ENCODE measurements at regions not wholly inside any gene's neighbourhood (a gene's known extent, or its start where the extent isn't known, plus 50 kb on each side); places are given as distances from the start of the nearest gene placed in this dataset.
A peak's percentile ranks its signal among the peaks of the same experiment; 100 is the strongest.
"Not testable (repeated sequence)": the region's sequence is repeated elsewhere in the genome, so short reads cannot be mapped to it uniquely, and the experiment has no call there.

GRCh38 chr5:35561396-35561795 is 56.3 kb upstream of the SPEF2 start:
- Histone ChIP-seq H3K36me3 (ENCODE audit: insufficient read depth, low read length) (no peaks in the 10 kb centered on the region), H3K9ac (ENCODE audit: insufficient read length) (no peak overlapping the region), H3K9me3 (ENCODE audit: low read depth, low read length) (no peaks in the 10 kb centered on the region), H3K27ac (no peak overlapping the region), H3K4me3 (no peak overlapping the region)
- TF ChIP-seq EZH2 (IDR thresholded peaks at IDR 0.05) (no peak), POLR2AphosphoS5 (IDR thresholded peaks at IDR 0.05; ENCODE audit: borderline replicate concordance, low read depth, low read length) (no peak), FOXP2 (optimal IDR thresholded peaks at IDR 0.05; ENCODE audit: control extremely low read depth, extremely low read length, insufficient read depth) (no peak)
- DNase-seq (ENCODE audit: low read depth, low spot score), result no peak

GRCh38 chr5:35557748-35558147 is 59.9 kb upstream of the SPEF2 start:
- no peak for DNase-seq (ENCODE audit: low read depth, low spot score)
- H3K9me3 ChIP-seq (ENCODE audit: low read depth, low read length), result no peaks in the 10 kb centered on the region
- no peak for TF ChIP-seq FOXP2 (optimal IDR thresholded peaks at IDR 0.05; ENCODE audit: control extremely low read depth, extremely low read length, insufficient read depth)
- no peak for TF ChIP-seq POLR2AphosphoS5 (IDR thresholded peaks at IDR 0.05; ENCODE audit: borderline replicate concordance, low read depth, low read length)
- no peak for TF ChIP-seq EZH2 (IDR thresholded peaks at IDR 0.05)
- no peak overlapping the region for H3K27ac ChIP-seq
- no peak overlapping the region for H3K4me3 ChIP-seq
- H3K36me3 ChIP-seq (ENCODE audit: insufficient read depth, low read length), result no peaks in the 10 kb centered on the region
- H3K9ac ChIP-seq (ENCODE audit: insufficient read length), result no peak overlapping the region

GRCh38 chr5:35557199-35557598 is 60.5 kb upstream of the SPEF2 start:
- TF ChIP-seq FOXP2 (optimal IDR thresholded peaks at IDR 0.05; ENCODE audit: control extremely low read depth, extremely low read length, insufficient read depth), result no peak
- no peak for TF ChIP-seq EZH2 (IDR thresholded peaks at IDR 0.05)
- TF ChIP-seq POLR2AphosphoS5 (IDR thresholded peaks at IDR 0.05; ENCODE audit: borderline replicate concordance, low read depth, low read length), result no peak
- Histone ChIP-seq H3K9me3 (ENCODE audit: low read depth, low read length) (no peaks in the 10 kb centered on the region), H3K9ac (ENCODE audit: insufficient read length) (no peak overlapping the region), H3K4me3 (no peak overlapping the region), H3K36me3 (ENCODE audit: insufficient read depth, low read length) (no peaks in the 10 kb centered on the region), H3K27ac (no peak overlapping the region)
- DNase-seq (ENCODE audit: low read depth, low spot score), result no peak

GRCh38 chr5:35554016-35554415 is 63.6 kb upstream of the SPEF2 start:
- no peaks in the 10 kb centered on the region for H3K36me3 ChIP-seq (ENCODE audit: insufficient read depth, low read length)
- no peak overlapping the region for H3K27ac ChIP-seq
- H3K4me3 ChIP-seq, result no peak overlapping the region
- H3K9me3 ChIP-seq (ENCODE audit: low read depth, low read length), result no peaks in the 10 kb centered on the region
- no peak for DNase-seq (ENCODE audit: low read depth, low spot score)
- H3K9ac ChIP-seq (ENCODE audit: insufficient read length), result no peak overlapping the region
- TF ChIP-seq EZH2 (IDR thresholded peaks at IDR 0.05) (no peak), FOXP2 (optimal IDR thresholded peaks at IDR 0.05; ENCODE audit: control extremely low read depth, extremely low read length, insufficient read depth) (no peak), POLR2AphosphoS5 (IDR thresholded peaks at IDR 0.05; ENCODE audit: borderline replicate concordance, low read depth, low read length) (no peak)

- H3K4me3 ChIP-seq, result no peak overlapping the region
- TF ChIP-seq FOXP2 (optimal IDR thresholded peaks at IDR 0.05; ENCODE audit: control extremely low read depth, extremely low read length, insufficient read depth) (no peak), POLR2AphosphoS5 (IDR thresholded peaks at IDR 0.05; ENCODE audit: borderline replicate concordance, low read depth, low read length) (no peak), EZH2 (IDR thresholded peaks at IDR 0.05) (no peak)
- H3K9ac ChIP-seq (ENCODE audit: insufficient read length), result no peak overlapping the region
- no peaks in the 10 kb centered on the region for H3K36me3 ChIP-seq (ENCODE audit: insufficient read depth, low read length)
- H3K27ac ChIP-seq, result no peak overlapping the region
- H3K9me3 ChIP-seq (ENCODE audit: low read depth, low read length), result no peaks in the 10 kb centered on the region
- DNase-seq (ENCODE audit: low read depth, low spot score), result no peak
These were observed 72.5 kb upstream of the SPEF2 start for GRCh38 chr5:35545190-35545589.

- no peak for TF ChIP-seq FOXP2 (optimal IDR thresholded peaks at IDR 0.05; ENCODE audit: control extremely low read depth, extremely low read length, insufficient read depth)
- no peak for TF ChIP-seq POLR2AphosphoS5 (IDR thresholded peaks at IDR 0.05; ENCODE audit: borderline replicate concordance, low read depth, low read length)
- no peak for TF ChIP-seq EZH2 (IDR thresholded peaks at IDR 0.05)
- Histone ChIP-seq H3K27ac (no peak overlapping the region), H3K9ac (ENCODE audit: insufficient read length) (no peak overlapping the region), H3K9me3 (ENCODE audit: low read depth, low read length) (no peaks in the 10 kb centered on the region), H3K36me3 (ENCODE audit: insufficient read depth, low read length) (no peaks in the 10 kb centered on the region), H3K4me3 (no peak overlapping the region)
- no peak for DNase-seq (ENCODE audit: low read depth, low spot score)
These were observed 74.3 kb upstream of the SPEF2 start for GRCh38 chr5:35543408-35543807.

GRCh38 chr5:35540002-35540401 is 77.7 kb upstream of the SPEF2 start:
- no peaks in the 10 kb centered on the region for H3K36me3 ChIP-seq (ENCODE audit: insufficient read depth, low read length)
- peak; percentile 18 for DNase-seq (ENCODE audit: low read depth, low spot score)
- H3K27ac ChIP-seq, result no peak overlapping the region
- H3K9me3 ChIP-seq (ENCODE audit: low read depth, low read length), result no peaks in the 10 kb centered on the region
- no peak overlapping the region for H3K9ac ChIP-seq (ENCODE audit: insufficient read length)
- TF ChIP-seq FOXP2 (optimal IDR thresholded peaks at IDR 0.05; ENCODE audit: control extremely low read depth, extremely low read length, insufficient read depth), result no peak
- TF ChIP-seq POLR2AphosphoS5 (IDR thresholded peaks at IDR 0.05; ENCODE audit: borderline replicate concordance, low read depth, low read length), result no peak
- no peak overlapping the region for H3K4me3 ChIP-seq

- Histone ChIP-seq H3K27ac (no peak overlapping the region), H3K9ac (ENCODE audit: insufficient read length) (no peak overlapping the region), H3K4me3 (no peak overlapping the region), H3K9me3 (ENCODE audit: low read depth, low read length) (no peaks in the 10 kb centered on the region), H3K36me3 (ENCODE audit: insufficient read depth, low read length) (no peaks in the 10 kb centered on the region)
- no peak for DNase-seq (ENCODE audit: low read depth, low spot score)
- TF ChIP-seq FOXP2 (optimal IDR thresholded peaks at IDR 0.05; ENCODE audit: control extremely low read depth, extremely low read length, insufficient read depth) (no peak), POLR2AphosphoS5 (IDR thresholded peaks at IDR 0.05; ENCODE audit: borderline replicate concordance, low read depth, low read length) (no peak), EZH2 (IDR thresholded peaks at IDR 0.05) (no peak)
These were observed 79.3 kb upstream of the SPEF2 start for GRCh38 chr5:35538198-35538931.

GRCh38 chr5:35533156-35533555 is 84.5 kb upstream of the SPEF2 start:
- TF ChIP-seq FOXP2 (optimal IDR thresholded peaks at IDR 0.05; ENCODE audit: control extremely low read depth, extremely low read length, insufficient read depth) (no peak), POLR2AphosphoS5 (IDR thresholded peaks at IDR 0.05; ENCODE audit: borderline replicate concordance, low read depth, low read length) (no peak), EZH2 (IDR thresholded peaks at IDR 0.05) (no peak)
- Histone ChIP-seq H3K9me3 (ENCODE audit: low read depth, low read length) (no peaks in the 10 kb centered on the region), H3K9ac (ENCODE audit: insufficient read length) (no peak overlapping the region), H3K4me3 (no peak overlapping the region), H3K36me3 (ENCODE audit: insufficient read depth, low read length) (no peaks in the 10 kb centered on the region), H3K27ac (no peak overlapping the region)
- no peak for DNase-seq (ENCODE audit: low read depth, low spot score)

GRCh38 chr5:35531553-35531952 is 86.1 kb upstream of the SPEF2 start:
- H3K27ac ChIP-seq; H3K36me3 ChIP-seq (ENCODE audit: insufficient read depth, low read length); H3K9ac ChIP-seq (ENCODE audit: insufficient read length); H3K4me3 ChIP-seq; H3K9me3 ChIP-seq (ENCODE audit: low read depth, low read length); DNase-seq (ENCODE audit: low read depth, low spot score): not testable (repeated sequence)
